ENCODE measurements at regions not wholly inside any gene's neighbourhood (a gene's known extent, or its start where the extent isn't known, plus 50 kb on each side); places are given as distances from the start of the nearest gene placed in this dataset.

GRCh38 chr1:234772345-234773147 lies 162.6 kb upstream of the IRF2BP2 start:
- peaks cover 49% of the 10 kb centered on the region for H3K4me1 Mint-ChIP-seq
- H3K4me3 Mint-ChIP-seq, result peak overlapping the region; percentile 82
- H3K4me1 ChIP-seq (ENCODE audit: control insufficient read depth in 2 of 2, insufficient read depth in 2 of 2, low read length in 2 of 2), result peaks cover 29 to 39% of the 10 kb centered on the region in 2 donors
- peak overlapping the region; percentile 79 for H3K4me2 ChIP-seq (replicated peaks; ENCODE audit: low read depth, low read length, poor library complexity, severe bottlenecking)
- H3K79me2 ChIP-seq (ENCODE audit: control insufficient read depth, insufficient read depth, low read length), result no peaks in the 10 kb centered on the region
- H2AFZ ChIP-seq (ENCODE audit: insufficient read depth, low read depth, low read length, poor library complexity, severe bottlenecking), result peak overlapping the region; percentile 68
- ChIA-PET CTCF (interaction anchor here (0.7 to 2.5 kb wide), 6 partner anchors 42 to 311 kb away, joined by 3 to 12 read pairs (median 4); no protein-coding TSS in a partner anchor), POLR2A (interaction anchor here (0.6 to 2.6 kb wide), 11 partner anchors 14 to 420 kb away, joined by 3 to 26 read pairs (median 6); partner anchors contain the start of gene IRF2BP2)
- H4K20me1 ChIP-seq (ENCODE audit: control insufficient read depth, insufficient read depth, low read length, poor library complexity, severe bottlenecking), result no peaks in the 10 kb centered on the region
- TF ChIP-seq CTCF (IDR thresholded peaks at IDR 0.05) (no peak), EZH2 (IDR thresholded peaks at IDR 0.05; ENCODE audit: borderline replicate concordance, insufficient read depth, low read depth, low read length, poor library complexity, severe bottlenecking) (no peak)
- under 1% methylated on average over 17 of the region's 22 CpGs for WGBS (ENCODE audit: insufficient coverage)
- peak; percentile 83 for DNase-seq
- H3K27me3 ChIP-seq (replicated peaks in 1 of 4; ENCODE audit: control extremely low read depth in 1 of 4, control insufficient read depth in 3 of 4, insufficient read depth in 4 of 4, low read length in 3 of 4), result peaks cover 0 to 9% (median 5%) of the 10 kb centered on the region in 4 experiments
- peak; percentile 83 for ATAC-seq (ENCODE audit: low read depth)
- peak overlapping the region; percentile 57 for H3K9ac ChIP-seq (ENCODE audit: low read length)
- intact Hi-C loops (cut with micrococcal nuclease), result loop anchor here (1.0 to 5.0 kb wide), 6 partner anchors 48 to 302 kb away; no protein-coding TSS in a partner anchor
- no peaks in the 10 kb centered on the region for H3K9me3 Mint-ChIP-seq (ENCODE audit: insufficient read depth)
- no peaks in the 10 kb centered on the region for H3K27me3 Mint-ChIP-seq
- peak overlapping the region; percentile 95 for H3K27ac Mint-ChIP-seq
- H3K4me3 ChIP-seq (ENCODE audit: control extremely low read depth in 1 of 5, extremely low read depth in 1 of 5, insufficient read depth in 1 of 5, low read depth in 2 of 5, low read length in 4 of 5), result peak overlapping the region; percentile 2 to 49 (median 33)
- H3K27ac ChIP-seq (ENCODE audit: low read length in 2 of 2), result peak overlapping the region; percentile 90 to 91
- no peaks in the 10 kb centered on the region for H3K36me3 ChIP-seq (replicated peaks in 1 of 2; ENCODE audit: control extremely low read depth in 1 of 2, control insufficient read depth in 1 of 2, extremely low read depth in 1 of 2, insufficient read depth in 2 of 2, low read length in 1 of 2)
- peaks cover 0 to 7% (median 1%) of the 10 kb centered on the region in 3 donors for H3K9me3 ChIP-seq (ENCODE audit: control extremely low read depth in 1 of 3, control insufficient read depth in 2 of 3, insufficient read depth in 1 of 3, low read length in 2 of 3)
